ENCODE measurements at regions not wholly inside any gene's neighbourhood (a gene's known extent, or its start where the extent isn't known, plus 50 kb on each side); places are given as distances from the start of the nearest gene placed in this dataset.

GRCh38 chr7:69172357-69173077, 425.8 kb upstream of the AUTS2 start:
- 68 to 80% (median 75%) methylated on average over 10 of the region's 10 CpGs for WGBS, 3 donors
- TF ChIP-seq EP300 (IDR thresholded peaks at IDR 0.05) (no peak), POLR2A (IDR thresholded peaks at IDR 0.05) (no peak), CTCF (IDR thresholded peaks at IDR 0.05) (no peak)
- Histone ChIP-seq H3K4me1 (ENCODE audit: insufficient read depth) (no peaks in the 10 kb centered on the region), H3K9me3 (no peaks in the 10 kb centered on the region), H3K4me3 (no peak overlapping the region), H3K36me3 (no peaks in the 10 kb centered on the region), H3K27ac (no peak overlapping the region), H3K27me3 (no peaks in the 10 kb centered on the region)
- intact Hi-C loops (cut with DNase I) = no loop called here
- DNase-seq = no peak

- Histone ChIP-seq H3K4me1 (ENCODE audit: insufficient read depth) (no peaks in the 10 kb centered on the region), H3K9me3 (no peaks in the 10 kb centered on the region), H3K36me3 (no peaks in the 10 kb centered on the region), H3K27me3 (no peaks in the 10 kb centered on the region), H3K4me3 (no peak overlapping the region), H3K27ac (no peak overlapping the region)
- intact Hi-C loops (cut with DNase I) = no loop called here
- WGBS, 3 donors = 83 to 89% (median 87%) methylated on average over 4 of the region's 4 CpGs
- DNase-seq = no peak
- no peak for TF ChIP-seq POLR2A (IDR thresholded peaks at IDR 0.05)
- no peak for TF ChIP-seq CTCF (IDR thresholded peaks at IDR 0.05)
- TF ChIP-seq EP300 (IDR thresholded peaks at IDR 0.05) = no peak
These were observed 424.9 kb upstream of the AUTS2 start for GRCh38 chr7:69173341-69173740.

GRCh38 chr7:69173846-69174245, 424.4 kb upstream of the AUTS2 start:
- intact Hi-C loops (cut with DNase I) = no loop called here
- Histone ChIP-seq H3K27ac (no peak overlapping the region), H3K27me3 (no peaks in the 10 kb centered on the region), H3K4me1 (ENCODE audit: insufficient read depth) (no peaks in the 10 kb centered on the region), H3K4me3 (no peak overlapping the region), H3K36me3 (no peaks in the 10 kb centered on the region), H3K9me3 (no peaks in the 10 kb centered on the region)
- WGBS, 3 donors = 73 to 77% (median 75%) methylated on average over 1 of the region's 1 CpG
- TF ChIP-seq EP300 (IDR thresholded peaks at IDR 0.05) (no peak), CTCF (IDR thresholded peaks at IDR 0.05) (no peak), POLR2A (IDR thresholded peaks at IDR 0.05) (no peak)
- DNase-seq = no peak

- H3K4me1 ChIP-seq (ENCODE audit: insufficient read depth) = no peaks in the 10 kb centered on the region
- WGBS, 3 donors = 81 to 86% (median 81%) methylated on average over 2 of the region's 2 CpGs
- no peak overlapping the region for H3K27ac ChIP-seq
- intact Hi-C loops (cut with DNase I) = no loop called here
- DNase-seq = no peak
- TF ChIP-seq POLR2A (IDR thresholded peaks at IDR 0.05) (no peak), CTCF (IDR thresholded peaks at IDR 0.05) (no peak), EP300 (IDR thresholded peaks at IDR 0.05) (no peak)
- no peaks in the 10 kb centered on the region for H3K9me3 ChIP-seq
- no peaks in the 10 kb centered on the region for H3K27me3 ChIP-seq
- H3K4me3 ChIP-seq = no peak overlapping the region
- no peaks in the 10 kb centered on the region for H3K36me3 ChIP-seq
These were observed 421.4 kb upstream of the AUTS2 start for GRCh38 chr7:69176841-69177240.

Data from ovary (tissue), 7 donors.